Breast epithelium (tissue), 4 donors: ENCODE measurements at regions not wholly inside any gene's neighbourhood (a gene's known extent, or its start where the extent isn't known, plus 50 kb on each side); places are given as distances from the start of the nearest gene placed in this dataset.
"Not testable (repeated sequence)": the region's sequence is repeated elsewhere in the genome, so short reads cannot be mapped to it uniquely, and the experiment has no call there.

Experiments used
- DNase-seq, 2 donors: peaks; one replicate each; pipeline ENCODE4 v3.0.0-alpha.2; 2019; ENCODE audit warnings: low spot score in 2 of 2
- H3K27ac ChIP-seq, 2 donors: fragments of 200-600 bp; sonication (generic) in 1 of 2; one replicate each; pipeline ENCODE4 v1.5.1; 2016 to 2019; ENCODE audit warnings: mild to moderate bottlenecking in 1 of 2
- H3K27me3 ChIP-seq, 2 donors: fragments of 200-600 bp; sonication (generic) in 1 of 2; one replicate each; pipeline versions ENCODE4 v1.5.1 to v1.6.0; 2017 to 2019; ENCODE audit warnings: control low read depth in 1 of 2, mild to moderate bottlenecking in 1 of 2
- H3K36me3 ChIP-seq: fragments of 200-600 bp; one replicate; pipeline ENCODE4 v1.5.1; 2019
- H3K4me1 ChIP-seq, 2 donors: fragments of 200-600 bp; sonication (generic); one replicate each; pipeline ENCODE4 v1.5.1; 2016 to 2019; ENCODE audit warnings: control low read depth in 1 of 2
- H3K4me3 ChIP-seq, 3 donors: fragments of 200-600 bp; sonication (generic); 1 replicate in 2 of 3; 2 replicates in 1 of 3; pipeline ENCODE4 v1.5.1; 2016 to 2019; ENCODE audit warnings: mild to moderate bottlenecking in 3 of 3, moderate library complexity in 2 of 3
- H3K9me3 ChIP-seq, 2 donors: fragments of 200-600 bp; sonication (generic) in 1 of 2; one replicate each; pipeline ENCODE4 v1.5.1; 2016 to 2019; ENCODE audit warnings: control low read depth in 1 of 2
- CTCF ChIP-seq, 3 donors: fragments of 450-650 bp; IDR thresholded peaks; one replicate each; pipeline ENCODE4 v1.5.1; 2016 to 2017; ENCODE audit warnings: antibody characterized with exemption in 3 of 3, mild to moderate bottlenecking in 3 of 3, moderate library complexity in 3 of 3
- POLR2A ChIP-seq: fragments of 450-650 bp; IDR thresholded peaks from one replicate; pipeline ENCODE4 v1.6.1; 2016; ENCODE audit warnings: antibody characterized with exemption, mild to moderate bottlenecking, moderate library complexity
- POLR2AphosphoS5 ChIP-seq, 3 donors: sonication (generic); formaldehyde crosslinking; IDR thresholded peaks; one replicate each; pipeline ENCODE4 v1.6.1; 2017; ENCODE audit warnings: antibody characterized with exemption in 3 of 3
- intact Hi-C: fragments of 100-400 bp; cut with DNase I; formaldehyde crosslinking; loops from one replicate; pipeline ENCODE4 v1.15.1; 2023; ENCODE audit warnings: low total_unique reads

- intact Hi-C loops: no loop called here
- DNase-seq: no peak
- no peaks in the 10 kb centered on the region for H3K4me1 ChIP-seq
- no peaks in the 10 kb centered on the region for H3K36me3 ChIP-seq
- no peaks in the 10 kb centered on the region for H3K9me3 ChIP-seq
- H3K4me3 ChIP-seq: no peak overlapping the region
- no peak overlapping the region for H3K27ac ChIP-seq
- no peaks in the 10 kb centered on the region for H3K27me3 ChIP-seq
- no peak for TF ChIP-seq CTCF (IDR thresholded peaks at IDR 0.05)
- TF ChIP-seq POLR2AphosphoS5 (IDR thresholded peaks at IDR 0.05): no peak
- TF ChIP-seq POLR2A: no peak
Observed at GRCh38 chr6:134389658-134390057, 71.7 kb upstream of the SGK1 start.

GRCh38 chr6:134389129-134389528 lies 71.2 kb upstream of the SGK1 start:
- no peaks in the 10 kb centered on the region for H3K36me3 ChIP-seq
- DNase-seq: no peak
- no peak overlapping the region for H3K4me3 ChIP-seq
- no peaks in the 10 kb centered on the region for H3K4me1 ChIP-seq
- intact Hi-C loops: no loop called here
- no peaks in the 10 kb centered on the region for H3K9me3 ChIP-seq
- H3K27ac ChIP-seq: no peak overlapping the region
- no peaks in the 10 kb centered on the region for H3K27me3 ChIP-seq
- TF ChIP-seq POLR2A (no peak), POLR2AphosphoS5 (IDR thresholded peaks at IDR 0.05) (no peak), CTCF (IDR thresholded peaks at IDR 0.05) (no peak)

GRCh38 chr6:134386482-134386881 lies 68.6 kb upstream of the SGK1 start:
- H3K4me1 ChIP-seq, DNase-seq, intact Hi-C loops, H3K4me3 ChIP-seq, H3K9me3 ChIP-seq, H3K27me3 ChIP-seq, H3K36me3 ChIP-seq, H3K27ac ChIP-seq: not testable (repeated sequence)

- Histone ChIP-seq H3K36me3 (no peaks in the 10 kb centered on the region), H3K4me3 (no peak overlapping the region), H3K9me3 (no peaks in the 10 kb centered on the region), H3K27me3 (no peaks in the 10 kb centered on the region), H3K27ac (no peak overlapping the region), H3K4me1 (peaks cover 0 to 4% of the 10 kb centered on the region in 2 donors)
- DNase-seq: no peak
- intact Hi-C loops: no loop called here
- no peak for TF ChIP-seq POLR2A
- TF ChIP-seq POLR2AphosphoS5 (IDR thresholded peaks at IDR 0.05): no peak
- TF ChIP-seq CTCF (IDR thresholded peaks at IDR 0.05): no peak
Observed at GRCh38 chr6:134381959-134382358, 64.0 kb upstream of the SGK1 start.

GRCh38 chr6:134379599-134379998 lies 61.7 kb upstream of the SGK1 start:
- H3K4me3 ChIP-seq: no peak overlapping the region
- H3K36me3 ChIP-seq: no peaks in the 10 kb centered on the region
- no peaks in the 10 kb centered on the region for H3K9me3 ChIP-seq
- peaks cover 0 to 4% of the 10 kb centered on the region in 2 donors for H3K4me1 ChIP-seq
- peak overlapping the region in 1 of 2 donors; percentile 0 for H3K27ac ChIP-seq
- H3K27me3 ChIP-seq: no peaks in the 10 kb centered on the region
- no peak for DNase-seq
- TF ChIP-seq POLR2A (no peak), CTCF (IDR thresholded peaks at IDR 0.05) (no peak), POLR2AphosphoS5 (IDR thresholded peaks at IDR 0.05) (no peak)
- intact Hi-C loops: no loop called here

- H3K4me1 ChIP-seq: peaks cover 0 to 4% of the 10 kb centered on the region in 2 donors
- H3K36me3 ChIP-seq: no peaks in the 10 kb centered on the region
- H3K9me3 ChIP-seq: no peaks in the 10 kb centered on the region
- H3K27me3 ChIP-seq: no peaks in the 10 kb centered on the region
- peak in 1 of 2 donors; percentile 59 for DNase-seq
- intact Hi-C loops: no loop called here
- peak overlapping the region in 1 of 2 donors; percentile 0 for H3K27ac ChIP-seq
- H3K4me3 ChIP-seq: no peak overlapping the region
- no peak for TF ChIP-seq POLR2A
- TF ChIP-seq CTCF (IDR thresholded peaks at IDR 0.05): no peak
- no peak for TF ChIP-seq POLR2AphosphoS5 (IDR thresholded peaks at IDR 0.05)
Observed at GRCh38 chr6:134379076-134379475, 61.2 kb upstream of the SGK1 start.
